NCI-H1694 treated with DMSO at 0.1 percent for 48 hours (cell line): ENCODE measurements at regions not wholly inside any gene's neighbourhood (a gene's known extent, or its start where the extent isn't known, plus 50 kb on each side); places are given as distances from the start of the nearest gene placed in this dataset.

Source experiments
- DNase-seq: peaks from one replicate; lab custom pipeline; 2025; lab: John Stamatoyannopoulos, UW

DNA sequence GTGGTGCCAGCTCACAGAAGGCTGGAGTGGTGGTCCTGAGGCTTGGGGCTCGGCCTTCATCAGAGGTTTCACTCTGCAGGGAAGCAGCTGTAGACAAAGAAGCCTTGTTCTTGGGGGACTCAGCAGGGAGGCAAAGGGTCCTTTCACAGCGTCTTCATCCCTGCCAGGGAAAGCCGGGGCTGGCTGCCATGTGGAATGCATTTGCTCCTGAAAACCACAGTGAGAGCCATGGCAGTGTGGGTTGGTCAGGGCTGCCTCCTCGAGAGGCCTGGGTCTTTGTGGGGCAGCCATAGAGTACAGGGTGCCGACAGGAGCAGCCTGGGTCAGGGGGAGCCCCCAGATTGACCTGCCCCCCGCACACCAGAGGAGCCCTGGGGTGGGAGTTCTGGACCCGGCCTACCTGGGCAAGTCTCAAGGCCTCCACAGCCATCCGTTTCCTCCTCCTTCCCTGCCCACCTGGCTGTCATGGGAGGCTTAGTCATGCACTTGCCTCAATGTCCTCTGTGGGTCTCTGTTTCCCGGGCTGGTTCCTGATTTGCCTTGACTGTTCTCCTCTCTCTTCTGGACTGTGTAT lies 144.0 kb downstream of the CDC5L start:
- no peak for DNase-seq

DNA sequence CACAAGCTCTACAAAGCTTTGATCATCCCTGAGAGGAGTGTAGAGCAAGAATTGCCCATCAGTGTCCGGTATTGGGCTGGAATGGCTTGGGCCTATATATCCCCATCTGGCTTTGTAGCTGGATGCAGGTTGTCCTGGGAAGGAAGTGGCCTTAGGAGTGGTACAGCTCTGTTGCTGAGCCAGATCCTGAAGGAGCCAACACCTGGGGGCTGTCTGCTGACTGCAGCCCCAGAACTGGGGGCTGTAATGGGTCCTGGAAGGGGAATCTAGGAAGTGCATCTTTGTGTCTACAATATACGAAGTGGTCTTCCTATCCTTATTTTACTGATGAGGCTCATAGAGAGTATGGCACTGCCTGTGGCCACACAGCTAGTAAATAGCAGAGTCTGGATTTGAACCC lies 145.9 kb downstream of the CDC5L start:
- no peak for DNase-seq

DNA sequence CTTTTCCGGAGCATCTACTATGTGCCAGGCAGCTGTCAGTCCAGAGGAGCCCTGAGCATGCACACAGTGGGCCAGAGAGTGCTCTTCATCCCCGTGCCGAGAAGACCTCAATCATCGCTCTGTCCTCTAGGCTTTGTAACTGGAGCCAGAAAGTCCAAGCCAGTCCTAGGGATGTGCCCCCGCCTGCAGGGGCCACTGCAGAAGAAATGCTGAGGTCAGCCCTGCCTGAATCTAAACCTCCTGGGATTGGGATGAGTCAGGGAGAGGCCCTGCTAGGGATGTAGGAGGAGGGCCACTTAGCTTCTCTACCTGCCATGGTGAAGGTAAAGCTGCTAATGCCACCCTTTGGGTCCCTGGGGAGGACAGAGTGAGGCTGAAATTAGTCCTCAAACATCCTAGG lies 146.8 kb downstream of the CDC5L start:
- DNase-seq = no peak

DNA sequence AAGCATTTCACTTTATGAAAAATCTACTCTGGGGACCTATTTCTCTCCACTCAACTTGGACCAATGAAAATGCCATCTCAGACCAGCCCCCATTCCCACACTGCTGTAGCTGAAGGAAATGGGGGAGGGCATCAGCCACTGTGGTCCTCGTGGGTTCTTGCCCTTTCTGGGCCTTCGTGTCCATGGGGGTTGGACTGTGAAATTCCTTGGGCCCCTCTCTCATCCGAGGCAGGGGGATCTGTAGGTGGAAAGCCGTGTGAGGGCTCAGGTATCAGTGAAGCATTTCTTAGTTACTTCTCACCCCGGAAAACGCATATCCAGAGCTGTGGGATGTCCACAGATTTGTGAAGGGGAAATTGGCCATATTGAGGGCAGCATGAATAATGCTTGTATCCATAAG lies 147.9 kb downstream of the CDC5L start:
- DNase-seq = no peak

DNA sequence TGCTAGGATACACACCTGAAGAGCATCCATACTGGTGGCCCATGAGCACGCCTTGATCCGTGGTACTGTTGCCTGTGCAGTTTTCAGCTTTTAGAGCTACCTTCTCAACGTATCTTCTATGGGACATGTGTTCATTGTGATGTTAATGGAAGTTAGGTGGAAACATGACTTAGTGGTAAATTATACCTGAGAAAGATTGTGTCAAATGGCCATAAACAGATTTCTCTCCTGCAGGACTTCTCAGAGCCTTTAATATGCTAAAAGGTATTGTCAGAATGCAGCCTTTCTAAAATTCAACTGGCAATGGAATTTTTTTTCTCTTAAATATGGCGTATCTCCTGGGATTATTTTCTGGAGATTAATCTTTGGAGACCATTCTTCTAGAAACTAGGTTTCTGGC lies 148.5 kb downstream of the CDC5L start:
- no peak for DNase-seq

DNA sequence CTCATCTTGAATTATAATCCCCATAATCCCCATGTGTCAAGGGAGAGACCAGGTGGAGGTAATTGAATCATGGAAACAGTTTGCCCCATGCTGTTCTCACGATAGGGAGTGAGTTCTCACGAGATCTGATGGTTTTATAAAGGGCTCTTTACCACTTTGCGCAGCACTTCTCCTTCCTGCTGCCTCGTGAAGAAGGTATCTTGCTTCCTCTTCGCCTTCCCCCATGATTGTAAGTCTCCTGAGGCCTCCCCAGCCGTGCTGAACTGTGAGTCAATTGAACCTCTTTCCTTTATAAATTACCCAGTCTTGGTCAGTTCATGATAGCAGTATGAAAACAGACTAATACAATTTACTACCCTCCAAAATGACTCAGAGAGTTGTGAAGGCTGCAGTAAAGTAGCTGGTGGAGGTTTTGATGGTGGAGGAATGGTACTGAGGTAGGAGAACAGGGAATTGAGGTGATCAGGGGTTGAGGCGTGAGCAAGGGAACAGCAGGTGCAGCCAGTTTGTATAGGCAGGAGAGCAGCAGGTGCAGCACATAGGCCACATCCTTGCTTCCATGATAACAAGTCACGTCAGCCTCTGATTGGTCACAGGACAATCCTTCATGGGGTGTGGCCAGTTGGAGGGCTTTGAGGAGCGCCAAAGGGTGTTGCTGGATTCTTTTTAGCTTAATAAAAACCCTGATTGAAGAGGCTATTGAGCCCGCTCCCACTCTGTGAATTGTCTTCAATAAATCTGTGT lies 150.0 kb downstream of the CDC5L start:
- DNase-seq = no peak

DNA sequence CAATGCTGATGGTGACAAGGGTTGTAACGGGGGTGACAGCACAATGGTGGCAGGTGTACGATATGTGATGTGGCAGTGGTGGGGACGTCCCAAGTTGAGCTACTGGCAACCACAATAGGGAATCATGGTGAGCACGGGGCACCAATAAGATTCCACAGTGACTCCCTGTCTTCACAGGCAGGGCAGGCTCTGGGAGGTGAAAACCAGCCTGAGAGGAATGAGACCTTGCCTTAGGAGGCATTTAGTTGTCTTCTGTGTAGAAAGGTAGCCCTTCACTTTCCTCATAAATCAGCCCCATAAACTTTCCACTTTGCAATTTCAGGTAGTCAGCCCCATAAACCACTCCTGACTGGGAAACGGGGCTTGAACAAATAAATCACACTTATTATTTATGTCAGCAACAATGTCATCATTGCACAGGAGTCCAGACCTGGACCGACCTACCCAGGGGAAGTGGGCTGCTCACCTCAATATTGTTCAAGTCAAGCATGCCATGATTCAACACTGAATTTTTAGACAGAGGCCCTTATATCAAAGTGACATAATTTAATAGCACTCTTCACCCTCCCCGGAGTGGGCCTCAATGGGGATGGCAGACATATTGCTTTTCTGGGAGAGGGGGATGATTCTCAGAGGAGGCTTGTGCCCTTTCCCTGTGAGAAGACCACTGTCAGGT lies 150.8 kb downstream of the CDC5L start:
- DNase-seq = no peak

DNA sequence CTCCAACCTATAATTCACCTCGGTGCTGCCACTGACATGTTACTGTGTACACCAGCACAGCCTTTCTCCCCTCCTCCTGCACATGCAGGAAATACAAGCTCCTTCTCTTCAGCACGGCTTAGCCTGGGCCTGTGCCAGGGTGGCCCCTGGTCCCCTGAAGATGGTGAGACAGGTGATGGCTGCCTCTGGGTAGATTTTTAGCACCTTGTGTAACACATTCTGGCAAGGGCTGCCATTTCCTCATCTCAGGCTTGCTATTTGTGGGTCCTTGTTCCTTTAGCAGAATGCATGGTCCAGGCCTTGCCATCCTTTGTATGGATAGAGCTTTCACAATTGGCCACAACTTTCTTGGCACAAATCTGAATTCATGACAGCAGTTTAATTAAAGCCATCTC lies 151.3 kb downstream of the CDC5L start:
- no peak for DNase-seq

DNA sequence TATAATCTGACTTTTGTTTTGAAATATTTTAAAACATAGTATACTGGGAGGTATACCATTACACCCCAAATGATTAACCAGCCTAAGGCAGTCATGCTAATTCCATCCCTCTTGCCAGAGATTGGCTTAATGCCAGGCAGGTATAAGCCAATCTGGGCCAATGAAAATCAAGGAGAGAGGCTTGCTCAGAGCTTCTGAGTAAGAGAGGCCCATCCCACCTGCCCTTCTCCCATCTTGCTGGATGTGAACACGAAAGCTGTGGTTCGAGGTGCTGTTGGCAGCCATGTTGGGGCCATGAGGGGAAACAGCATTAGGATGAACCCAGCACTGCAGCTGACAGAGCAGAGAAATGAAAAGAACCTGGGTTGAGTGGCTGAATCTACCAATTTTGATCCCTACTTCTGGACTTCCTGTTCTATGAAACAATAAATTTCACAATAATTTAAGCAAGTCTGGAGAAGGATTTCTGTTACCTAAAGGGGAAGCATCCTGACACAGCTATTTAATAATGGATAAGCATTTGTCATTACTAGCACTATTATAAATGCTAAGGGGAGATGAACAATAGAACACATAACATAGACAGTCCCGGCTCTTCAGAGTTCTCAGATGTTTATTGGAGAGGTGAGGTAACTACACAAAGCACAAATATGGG lies 152.3 kb downstream of the CDC5L start:
- no peak for DNase-seq

DNA sequence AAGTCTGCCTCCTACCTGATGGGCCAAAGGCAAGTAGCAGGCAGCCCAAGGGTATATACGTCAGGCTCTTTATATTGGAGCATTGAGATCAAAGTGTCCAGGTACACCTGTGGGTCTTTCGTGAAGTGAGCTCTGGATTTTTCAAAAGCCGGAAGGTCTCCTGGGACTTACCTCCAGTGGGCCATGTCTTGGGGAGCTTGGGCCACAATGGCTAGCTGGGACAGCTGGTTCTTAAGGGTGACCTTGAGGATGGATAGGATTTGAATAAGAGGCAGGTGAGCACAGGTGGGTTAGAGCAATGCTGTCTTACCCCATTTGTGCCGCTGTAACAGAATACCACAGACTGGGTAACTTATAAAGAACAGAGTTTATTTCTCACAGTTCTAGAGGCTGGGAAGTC lies 153.4 kb downstream of the CDC5L start:
- DNase-seq = no peak

DNA sequence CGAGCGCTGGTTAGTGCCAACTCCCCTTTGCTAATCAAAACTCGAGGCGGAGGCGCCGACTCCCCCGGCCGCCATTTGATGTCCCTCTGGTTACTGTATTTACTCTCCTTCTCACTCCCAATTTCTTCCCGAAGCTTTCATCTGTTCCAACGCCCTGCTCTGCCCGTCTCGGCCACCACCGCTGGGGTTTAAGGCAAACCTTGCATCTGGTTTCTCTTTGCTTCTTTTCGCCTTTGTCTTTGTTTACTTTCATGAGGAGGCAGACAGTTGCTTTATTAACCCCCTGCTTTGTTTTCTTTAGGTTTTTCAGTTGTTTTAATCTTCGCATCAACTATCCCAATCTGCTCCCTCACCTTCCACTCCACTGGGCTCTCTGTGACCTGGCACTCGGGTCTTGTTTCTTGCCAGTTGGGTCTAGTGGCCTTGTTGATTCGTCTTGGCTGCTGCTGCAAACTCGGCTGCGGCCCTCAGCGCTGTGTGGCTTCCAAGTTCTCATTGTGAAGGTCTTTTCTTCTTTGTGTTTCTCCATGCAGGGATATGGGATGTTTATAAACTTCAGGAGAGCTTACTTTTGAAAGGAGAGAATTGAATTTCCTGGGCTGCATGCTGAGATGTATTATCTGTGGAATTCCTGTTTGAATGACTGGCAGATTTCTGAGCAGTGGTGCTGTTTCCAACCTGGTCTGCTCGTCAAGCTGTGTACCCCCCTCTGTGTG lies 155.1 kb downstream of the CDC5L start:
- DNase-seq = no peak

DNA sequence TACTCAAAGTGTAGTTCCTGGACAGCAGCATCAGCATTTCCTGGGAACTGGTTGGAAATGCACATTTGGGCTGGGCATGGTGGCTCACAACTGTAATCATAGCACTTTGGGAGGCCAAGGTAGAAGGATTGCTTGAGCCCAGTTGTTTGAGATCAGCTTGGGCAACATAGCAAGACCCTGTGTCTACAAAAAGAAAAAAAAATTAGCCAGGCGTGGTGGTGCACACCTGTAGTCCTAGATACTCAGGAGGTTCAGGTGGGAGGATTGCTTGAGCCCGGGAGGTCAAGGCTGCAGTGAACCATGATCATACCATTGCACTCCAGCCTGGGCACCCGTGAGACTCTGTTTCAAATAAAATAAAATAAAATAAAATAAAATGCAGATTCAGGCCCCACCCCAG lies 156.2 kb downstream of the CDC5L start:
- no peak for DNase-seq

DNA sequence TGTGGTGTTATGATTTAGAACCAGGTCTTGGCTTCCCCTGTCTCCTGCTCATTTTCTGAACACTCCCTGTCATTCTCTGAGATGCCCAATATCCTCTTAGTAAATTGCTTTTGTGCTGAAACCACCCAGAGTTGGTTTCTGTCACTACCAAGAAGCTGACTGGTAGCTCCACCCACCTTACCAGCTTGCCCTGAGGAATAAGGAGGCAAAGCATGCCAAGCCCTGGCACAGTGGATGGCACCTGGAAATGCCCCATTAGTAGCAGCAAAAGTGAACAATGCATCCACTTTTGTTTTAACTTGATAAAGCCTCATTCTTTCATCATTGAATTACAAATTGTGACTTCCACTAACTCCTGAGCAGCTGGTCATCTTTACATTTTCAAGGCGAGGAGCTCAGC lies 157.7 kb downstream of the CDC5L start:
- no peak for DNase-seq

DNA sequence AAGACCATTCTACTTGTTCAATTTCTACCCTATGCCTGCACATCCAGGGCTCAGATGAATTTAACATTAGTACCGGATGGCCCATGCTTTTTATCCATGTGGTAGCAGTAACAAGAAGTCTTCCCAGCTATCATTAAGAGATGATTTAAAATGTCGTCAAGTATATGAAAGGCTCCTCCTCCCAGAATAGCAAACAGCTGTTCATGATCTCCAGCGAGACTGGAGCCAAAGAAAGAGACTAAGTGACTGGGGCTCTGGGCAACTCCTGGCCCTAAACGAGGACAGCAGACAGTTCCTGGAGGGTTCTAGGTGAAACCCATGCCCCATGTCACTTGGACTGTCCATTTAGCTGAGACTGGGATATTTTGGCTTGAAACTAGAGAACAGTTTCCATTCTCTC lies 160.8 kb downstream of the CDC5L start:
- DNase-seq = no peak

DNA sequence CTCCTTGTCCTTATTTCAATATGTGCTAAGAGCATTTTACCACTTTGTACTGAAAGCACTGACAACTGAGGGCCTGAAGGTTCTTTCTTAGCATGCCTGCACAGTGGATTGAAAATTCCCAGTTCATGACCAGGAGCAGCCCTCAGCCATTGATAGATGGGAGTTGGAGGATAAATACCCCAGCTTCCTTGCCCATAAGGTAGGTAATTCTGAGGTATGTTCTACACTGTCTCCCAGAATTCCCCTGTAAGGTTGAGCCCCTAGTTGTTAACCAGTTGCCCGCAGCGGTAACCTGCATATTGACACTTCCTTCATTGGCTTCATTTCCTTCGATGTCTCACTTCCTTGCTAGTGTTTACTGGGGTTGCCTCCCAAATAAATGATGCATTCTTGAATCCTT lies 162.0 kb downstream of the CDC5L start:
- no peak for DNase-seq

DNA sequence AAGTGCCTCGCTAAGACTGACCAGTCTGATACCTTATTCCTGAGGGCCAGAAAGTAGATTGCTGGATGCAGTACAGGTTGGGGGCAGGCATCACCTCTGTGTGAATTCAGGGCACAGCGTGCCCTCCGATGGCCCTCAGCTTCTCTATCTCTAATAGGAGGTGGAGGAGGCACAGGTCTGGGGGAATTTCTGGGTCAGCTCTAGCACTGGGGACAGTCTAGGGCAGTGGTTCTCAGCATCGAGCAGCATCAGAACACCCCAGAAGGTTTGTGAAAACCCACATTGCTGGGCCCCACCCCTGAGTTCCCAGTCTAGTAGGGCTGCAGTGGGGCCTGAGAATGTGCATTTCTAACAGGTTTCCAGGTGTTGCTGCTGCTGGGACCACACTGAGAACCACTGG lies 166.7 kb downstream of the CDC5L start:
- DNase-seq = no peak

DNA sequence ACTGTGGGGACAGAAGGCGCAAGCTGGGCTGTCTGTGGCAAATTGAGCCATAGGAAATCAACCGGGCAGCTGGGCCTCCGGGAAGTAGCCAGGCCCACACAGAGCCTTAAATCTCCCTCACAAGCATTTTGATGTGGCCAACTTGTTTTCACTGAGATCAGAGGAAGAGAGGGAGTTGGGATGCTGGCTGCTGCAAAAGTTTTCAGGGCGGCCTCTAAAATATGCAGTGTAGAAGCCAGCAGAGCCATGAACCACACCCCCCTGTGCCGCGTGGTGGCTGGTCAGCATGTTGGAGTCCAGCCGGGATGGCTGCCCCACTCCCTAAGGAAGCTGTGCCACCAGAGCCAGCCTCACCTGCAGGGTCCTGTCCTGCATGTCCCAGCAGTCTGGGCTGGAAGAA lies 167.4 kb downstream of the CDC5L start:
- DNase-seq = no peak

DNA sequence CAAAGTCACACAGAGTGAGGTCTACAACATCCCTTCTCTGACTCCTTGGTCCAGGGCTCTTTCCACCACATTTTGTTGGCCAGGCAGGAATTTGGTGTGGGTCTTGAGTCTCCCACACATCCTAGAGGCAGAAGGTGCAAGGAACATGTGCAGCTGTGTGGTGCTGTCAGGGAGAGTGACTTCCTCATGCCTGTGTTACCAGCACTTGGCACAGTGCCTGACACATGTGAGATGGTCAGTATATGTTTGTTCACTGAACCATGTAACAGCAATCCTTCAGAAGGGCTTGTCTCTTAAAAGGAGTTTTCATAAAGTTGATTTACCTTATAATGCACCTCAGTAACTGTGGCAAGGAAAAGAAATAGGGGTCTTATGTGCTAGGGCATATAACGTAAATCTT lies 168.5 kb downstream of the CDC5L start:
- no peak for DNase-seq

DNA sequence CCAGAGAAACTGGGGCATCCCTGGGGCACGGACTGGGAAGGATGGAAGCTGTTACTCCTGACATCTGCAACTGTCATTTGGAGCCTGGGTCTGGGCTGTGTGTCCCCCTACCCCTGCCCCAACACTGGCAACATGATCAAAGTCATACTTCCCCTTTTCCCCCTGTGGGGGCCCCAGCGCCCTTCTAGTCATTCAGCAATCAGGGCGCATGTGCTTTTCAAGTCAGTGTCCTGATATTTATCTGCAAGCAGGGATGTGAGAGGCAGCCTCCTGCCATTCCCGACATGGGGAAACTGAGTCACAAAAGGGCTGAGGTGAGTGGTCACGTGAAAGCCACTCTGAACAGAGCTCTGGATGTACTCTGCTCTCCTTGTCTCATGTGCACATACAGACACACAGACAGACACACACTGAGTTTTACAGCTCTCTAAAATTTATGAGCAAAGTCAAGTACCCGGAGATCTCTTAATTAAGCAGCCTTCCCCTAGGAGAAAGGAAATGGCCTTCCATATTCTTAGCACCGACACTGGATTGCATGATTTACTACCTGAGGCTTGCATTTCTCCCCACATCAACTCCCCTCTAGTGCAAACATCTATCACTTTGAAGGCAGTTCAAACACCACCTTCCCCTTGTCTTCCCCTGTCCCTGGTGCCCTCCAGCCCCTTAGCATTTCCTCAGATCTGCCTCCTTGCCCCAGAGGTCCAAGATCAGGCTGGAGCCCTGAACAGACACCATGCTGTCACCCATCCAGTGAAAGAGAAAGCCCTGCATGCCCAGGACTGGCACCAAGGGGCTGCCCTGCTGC lies 170.7 kb downstream of the CDC5L start:
- no peak for DNase-seq

DNA sequence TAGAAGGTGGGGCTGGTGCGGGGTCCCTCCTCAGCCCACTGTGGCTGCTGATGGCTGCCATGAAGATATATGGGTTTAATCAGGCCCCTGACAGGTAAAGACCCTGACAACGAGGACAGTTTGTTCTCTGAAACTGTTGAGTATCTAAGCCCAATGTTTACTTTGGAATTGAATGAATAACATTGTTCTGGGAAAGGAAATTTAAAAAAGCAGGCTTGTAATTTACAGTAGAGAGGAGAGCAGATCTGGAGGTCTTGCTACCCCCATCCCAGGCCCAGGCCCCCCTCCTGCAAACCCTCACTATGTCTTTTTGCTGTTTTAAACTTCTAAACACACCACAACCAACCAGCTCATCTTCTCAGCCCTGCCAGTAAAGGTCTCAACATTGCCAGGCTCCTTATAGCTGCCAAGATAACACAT lies 171.3 kb downstream of the CDC5L start:
- DNase-seq = no peak

DNA sequence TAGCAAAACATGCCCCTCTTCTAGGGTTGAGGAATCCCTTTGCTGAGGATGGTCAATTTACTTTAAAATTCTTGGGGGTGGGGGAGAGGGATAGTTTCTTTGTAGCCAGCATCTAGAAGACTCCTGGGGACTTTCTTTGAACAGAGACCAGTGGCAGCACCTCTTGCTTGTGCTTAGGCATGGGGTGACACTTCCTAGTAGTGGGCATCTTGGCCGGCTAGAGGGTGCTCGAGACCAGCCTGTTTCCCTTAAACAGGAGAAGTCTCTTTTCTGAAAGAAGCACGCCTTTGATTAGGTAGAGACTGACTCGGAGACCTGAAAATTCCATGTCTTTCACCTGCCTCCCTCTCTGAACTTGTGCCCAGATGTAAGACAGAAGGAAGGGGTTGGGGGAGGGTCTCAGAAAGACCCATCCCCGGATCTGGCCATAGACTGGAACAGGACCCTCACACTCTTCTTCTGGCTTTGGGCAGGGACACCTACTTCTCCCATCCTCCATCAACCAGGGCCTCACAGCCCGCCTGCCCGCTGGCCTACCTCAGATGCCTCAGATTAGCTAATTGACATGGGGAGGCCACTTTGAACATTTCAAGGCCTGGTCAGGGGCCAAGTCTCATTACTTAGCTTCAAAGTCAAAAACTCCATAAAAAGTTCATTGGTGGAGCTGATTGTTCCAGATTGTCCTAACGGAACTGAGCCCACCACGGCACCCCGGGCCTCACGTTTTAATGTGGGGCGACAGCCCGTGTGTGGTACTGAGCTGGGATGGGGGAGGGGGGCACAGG lies 172.2 kb downstream of the CDC5L start:
- DNase-seq = no peak
